ENCODE measurements at regions not wholly inside any gene's neighbourhood (a gene's known extent, or its start where the extent isn't known, plus 50 kb on each side); places are given as distances from the start of the nearest gene placed in this dataset.
"Not testable (repeated sequence)": the region's sequence is repeated elsewhere in the genome, so short reads cannot be mapped to it uniquely, and the experiment has no call there.

DNA sequence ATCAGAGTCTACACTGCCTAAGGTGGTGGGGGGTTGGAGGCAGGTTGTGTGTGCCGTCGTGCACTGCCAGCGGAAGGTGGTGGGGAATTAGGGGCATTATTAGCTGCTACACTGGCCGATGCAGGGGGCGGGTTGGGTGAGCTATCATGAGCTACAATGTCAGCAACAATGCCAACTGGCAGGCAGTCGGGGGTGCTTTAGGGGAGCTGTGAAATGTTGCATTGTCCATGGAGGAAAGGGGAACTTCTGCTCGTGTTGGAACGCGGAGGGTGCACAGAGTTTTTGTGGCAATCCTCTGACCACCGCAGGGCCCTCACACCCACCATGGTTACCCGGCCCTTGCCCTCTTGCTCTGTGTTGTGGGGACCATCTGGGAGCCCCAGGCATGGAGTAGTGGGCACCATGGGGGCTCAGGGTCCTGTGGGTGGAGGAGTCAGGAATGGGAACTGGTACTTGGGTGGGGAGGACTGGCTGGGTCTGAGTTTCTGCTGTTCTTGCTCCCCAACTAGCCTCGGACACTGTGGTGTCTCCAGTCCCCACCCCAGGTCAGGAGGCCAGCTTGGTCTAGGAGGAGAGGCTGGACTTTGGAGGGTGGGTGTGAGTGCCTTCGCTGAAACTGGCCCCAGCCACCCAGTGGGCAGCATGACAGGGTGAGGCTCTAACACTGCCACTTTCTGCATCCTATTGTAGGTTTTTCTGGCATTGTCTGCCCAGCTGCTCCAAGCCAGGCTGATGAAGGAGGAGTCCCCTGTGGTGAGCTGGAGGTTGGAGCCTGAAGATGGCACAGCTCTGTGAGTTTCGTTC is 107.1 kb upstream of the TPTE start:
- not testable (repeated sequence) for TF ChIP-seq POLR2A (IDR thresholded peaks at IDR 0.05)
- TF ChIP-seq, protein P1, sequence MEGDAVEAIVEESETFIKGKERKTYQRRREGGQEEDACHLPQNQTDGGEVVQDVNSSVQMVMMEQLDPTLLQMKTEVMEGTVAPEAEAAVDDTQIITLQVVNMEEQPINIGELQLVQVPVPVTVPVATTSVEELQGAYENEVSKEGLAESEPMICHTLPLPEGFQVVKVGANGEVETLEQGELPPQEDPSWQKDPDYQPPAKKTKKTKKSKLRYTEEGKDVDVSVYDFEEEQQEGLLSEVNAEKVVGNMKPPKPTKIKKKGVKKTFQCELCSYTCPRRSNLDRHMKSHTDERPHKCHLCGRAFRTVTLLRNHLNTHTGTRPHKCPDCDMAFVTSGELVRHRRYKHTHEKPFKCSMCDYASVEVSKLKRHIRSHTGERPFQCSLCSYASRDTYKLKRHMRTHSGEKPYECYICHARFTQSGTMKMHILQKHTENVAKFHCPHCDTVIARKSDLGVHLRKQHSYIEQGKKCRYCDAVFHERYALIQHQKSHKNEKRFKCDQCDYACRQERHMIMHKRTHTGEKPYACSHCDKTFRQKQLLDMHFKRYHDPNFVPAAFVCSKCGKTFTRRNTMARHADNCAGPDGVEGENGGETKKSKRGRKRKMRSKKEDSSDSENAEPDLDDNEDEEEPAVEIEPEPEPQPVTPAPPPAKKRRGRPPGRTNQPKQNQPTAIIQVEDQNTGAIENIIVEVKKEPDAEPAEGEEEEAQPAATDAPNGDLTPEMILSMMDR (IDR thresholded peaks at IDR 0.05), result not testable (repeated sequence)

All from testis (tissue), 2 donors.